Loucy (cell line): ENCODE measurements at regions not wholly inside any gene's neighbourhood (a gene's known extent, or its start where the extent isn't known, plus 50 kb on each side); places are given as distances from the start of the nearest gene placed in this dataset.

Experiments
- CTCF ChIP-seq: fragments of 200-600 bp; sonication (generic); conservative IDR thresholded peaks from 2 replicates; pipeline ENCODE4 v1.5.1; 2014; ENCODE audit warnings: mild to moderate bottlenecking, antibody characterized with exemption, low read length
- EZH2phosphoT487 ChIP-seq: fragments of 200-600 bp; IDR thresholded peaks from 2 replicates; pipeline ENCODE4 v1.6.1; 2018; ENCODE audit warnings: antibody characterized with exemption, mild to moderate bottlenecking, moderate library complexity, borderline replicate concordance

GRCh38 chr3:81152156-81152555, 609.3 kb downstream of the GBE1 start:
- TF ChIP-seq CTCF = no peak
- no peak for TF ChIP-seq EZH2phosphoT487
